Stimulated activated CD8-positive, alpha-beta memory T cell treated with anti-CD3 and anti-CD28 coated beads, Interleukin-7, amount 100 ng/mL, for 48 hours (primary cell): ENCODE measurements at regions not wholly inside any gene's neighbourhood (a gene's known extent, or its start where the extent isn't known, plus 50 kb on each side); places are given as distances from the start of the nearest gene placed in this dataset.
"Not testable (repeated sequence)": the region's sequence is repeated elsewhere in the genome, so short reads cannot be mapped to it uniquely, and the experiment has no call there.

Experiments used
- DNase-seq, 2 donors: peaks; one replicate each; pipeline ENCODE4 v3.0.0-alpha.2; 2020; ENCODE audit warnings: low read depth in 1 of 2; ENCODE audit errors: extremely low read depth in 1 of 2

DNA sequence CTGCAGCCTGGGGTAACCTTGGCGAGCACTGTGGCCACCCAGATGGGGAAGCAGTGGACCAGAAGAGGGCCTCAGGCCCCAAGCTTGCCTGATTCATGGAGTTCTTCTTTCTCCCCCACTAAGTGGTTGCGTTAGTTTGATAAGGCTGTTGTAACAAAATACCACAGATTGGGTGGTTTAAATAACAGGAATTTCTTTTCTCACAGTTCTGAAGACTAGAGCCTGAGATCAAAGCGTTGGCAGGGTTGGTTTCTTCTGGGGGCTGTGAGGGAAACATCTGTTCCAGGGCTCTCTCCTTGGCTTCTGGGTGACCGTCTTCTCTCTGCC, 105.7 kb upstream of the GATB start:
- DNase-seq: no peak

GRCh38 chr4:151865744-151866591, 105.2 kb upstream of the GATB start:
- DNase-seq: no peak

DNA sequence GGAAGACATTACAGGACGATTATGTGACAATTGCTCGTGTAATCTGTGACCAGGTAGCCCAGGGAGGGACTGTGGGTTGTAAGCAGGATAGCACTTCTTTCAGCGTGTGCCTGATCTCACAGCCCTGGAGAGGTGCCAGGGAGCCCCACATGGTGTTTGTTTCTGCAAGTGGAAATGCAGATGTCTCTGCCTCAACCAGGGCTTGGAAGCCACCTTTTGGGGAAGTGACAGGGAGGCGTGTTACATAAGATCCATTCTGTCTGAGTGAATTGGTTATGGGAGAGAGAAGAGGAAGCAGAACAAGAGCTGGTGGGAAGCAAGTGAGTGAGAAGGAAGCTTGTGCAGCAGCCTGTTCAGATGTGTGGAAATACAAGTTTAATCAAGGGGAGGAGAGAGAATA, 104.5 kb upstream of the GATB start:
- DNase-seq: no peak

- DNase-seq: no peak
Measured at GRCh38 chr4:151864068-151864467, 103.3 kb upstream of the GATB start.

- DNase-seq: no peak
Measured at GRCh38 chr4:151862766-151863165, 102.0 kb upstream of the GATB start.

GRCh38 chr4:151860561-151861093, 99.8 kb upstream of the GATB start:
- no peak for DNase-seq

DNA sequence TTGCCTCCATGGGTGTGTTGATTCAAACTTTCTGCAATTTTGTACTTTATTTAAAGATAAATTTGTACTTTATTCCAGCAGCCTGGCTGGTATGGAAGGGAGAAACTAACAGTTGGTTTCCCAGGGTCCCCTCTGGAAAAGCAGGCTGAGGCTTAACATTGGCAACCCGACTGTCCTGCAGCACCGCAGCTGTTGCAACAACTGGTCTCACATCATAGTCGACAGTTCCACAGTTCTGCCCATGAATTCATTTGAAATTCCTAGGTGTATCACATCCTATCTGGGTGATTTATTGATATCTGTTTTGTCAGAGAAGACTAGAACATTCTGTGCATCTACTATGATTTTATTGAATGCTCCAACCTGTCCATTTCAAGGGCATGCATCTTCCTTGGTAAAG, 98.8 kb upstream of the GATB start:
- DNase-seq: no peak

GRCh38 chr4:151858356-151858755, 97.5 kb upstream of the GATB start:
- DNase-seq: no peak

DNA sequence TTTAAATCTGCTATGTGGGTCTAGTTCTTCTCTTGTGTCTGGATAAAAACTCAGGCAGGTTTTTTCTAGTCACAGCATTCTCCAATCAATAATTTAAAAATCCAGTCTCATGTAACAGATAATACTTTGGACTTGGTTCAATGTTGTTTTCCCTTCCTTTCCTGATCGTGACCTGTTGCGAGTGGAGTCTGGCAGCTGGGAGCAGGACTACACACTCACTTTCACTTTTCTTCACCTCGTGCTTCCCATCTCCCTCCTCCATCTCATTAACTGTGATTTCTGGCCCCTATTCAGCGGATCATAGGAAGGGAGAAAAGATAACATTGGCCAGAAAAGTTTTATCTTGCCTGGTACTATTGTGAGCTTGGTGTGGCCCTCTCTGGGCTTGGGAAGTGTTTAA, 96.6 kb upstream of the GATB start:
- DNase-seq: no peak

DNA sequence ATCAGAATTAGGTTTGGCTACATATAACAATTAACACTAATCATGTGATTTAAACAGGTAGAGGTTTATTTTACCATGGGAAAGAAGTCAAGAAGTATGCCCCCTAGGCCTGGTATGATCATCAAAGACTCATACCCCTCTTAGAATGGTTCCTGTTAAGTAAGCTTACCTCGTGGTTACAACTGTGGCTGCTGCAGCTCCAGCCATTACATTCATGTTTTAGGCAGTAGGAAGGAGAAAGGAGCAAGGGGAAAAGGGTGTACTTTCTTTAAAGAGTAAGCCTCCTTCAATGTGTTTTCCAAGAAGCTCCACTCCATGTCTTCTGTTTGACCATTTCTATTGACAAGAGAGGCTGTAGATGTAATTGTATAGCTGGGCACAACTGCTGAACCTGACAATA, 94.9 kb upstream of the GATB start:
- DNase-seq: no peak

DNA sequence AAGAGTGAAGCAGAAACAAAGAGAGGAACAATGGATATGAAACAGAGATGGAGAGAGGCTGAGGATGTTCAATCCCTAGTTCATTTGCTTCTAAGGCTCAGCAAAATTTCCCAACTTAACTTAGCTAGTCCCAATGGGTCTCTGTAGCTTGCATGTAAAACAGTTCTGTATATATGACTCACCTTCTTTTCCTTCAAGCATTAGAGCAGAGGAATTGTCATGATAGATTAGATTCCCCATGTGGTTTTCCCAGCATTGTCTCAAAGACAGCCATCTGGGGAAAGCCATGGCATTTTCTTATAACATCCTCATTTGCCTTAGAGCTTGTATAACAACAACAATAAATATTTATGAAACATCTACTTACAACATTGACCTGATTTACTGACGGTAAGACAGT, 93.9 kb upstream of the GATB start:
- no peak for DNase-seq

- DNase-seq: no peak
Measured at GRCh38 chr4:151853034-151853433, 92.2 kb upstream of the GATB start.

- DNase-seq: no peak
Measured at GRCh38 chr4:151852202-151852601, 91.4 kb upstream of the GATB start.

DNA sequence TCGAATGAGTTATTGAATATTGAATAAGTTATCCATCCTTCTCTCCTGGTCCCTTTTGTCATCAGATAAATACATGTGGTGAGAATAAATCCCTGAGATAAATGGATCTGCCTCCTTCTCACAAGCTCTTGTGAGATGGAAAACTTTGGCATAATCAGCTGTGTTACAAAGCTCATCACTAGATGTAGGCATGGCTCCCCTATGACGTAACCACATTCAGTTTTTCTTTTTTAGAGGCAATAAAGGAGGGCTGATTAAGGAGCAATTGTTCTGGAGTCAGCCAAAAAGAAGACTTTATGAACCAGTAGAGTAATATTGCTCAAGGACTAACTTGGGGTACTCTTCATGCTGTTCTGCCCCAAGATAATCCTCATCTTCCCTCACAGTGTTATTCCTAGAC, 90.5 kb upstream of the GATB start:
- DNase-seq: no peak

GRCh38 chr4:151850791-151851213, 90.0 kb upstream of the GATB start:
- no peak for DNase-seq

DNA sequence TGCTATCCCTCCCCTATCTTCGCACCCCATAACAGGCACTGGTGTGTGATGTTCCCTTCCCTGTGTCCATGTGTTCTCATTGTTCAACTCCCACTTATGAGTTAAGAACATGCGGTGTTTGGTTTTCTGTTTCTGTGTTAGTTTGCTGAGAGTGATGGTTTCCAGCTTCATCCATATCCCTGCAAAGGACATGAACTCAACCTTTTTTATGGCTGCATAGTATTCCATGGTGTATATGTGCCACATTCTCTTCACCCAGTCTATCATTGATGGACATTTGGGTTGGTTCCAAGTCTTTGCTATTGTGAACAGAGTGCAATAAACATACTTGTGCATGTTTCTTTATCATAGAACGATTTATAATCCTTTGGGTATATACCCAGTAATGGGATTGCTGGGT, 84.7 kb upstream of the GATB start:
- not testable (repeated sequence) for DNase-seq

- DNase-seq: no peak
Measured at GRCh38 chr4:151842430-151843079, 81.7 kb upstream of the GATB start.

DNA sequence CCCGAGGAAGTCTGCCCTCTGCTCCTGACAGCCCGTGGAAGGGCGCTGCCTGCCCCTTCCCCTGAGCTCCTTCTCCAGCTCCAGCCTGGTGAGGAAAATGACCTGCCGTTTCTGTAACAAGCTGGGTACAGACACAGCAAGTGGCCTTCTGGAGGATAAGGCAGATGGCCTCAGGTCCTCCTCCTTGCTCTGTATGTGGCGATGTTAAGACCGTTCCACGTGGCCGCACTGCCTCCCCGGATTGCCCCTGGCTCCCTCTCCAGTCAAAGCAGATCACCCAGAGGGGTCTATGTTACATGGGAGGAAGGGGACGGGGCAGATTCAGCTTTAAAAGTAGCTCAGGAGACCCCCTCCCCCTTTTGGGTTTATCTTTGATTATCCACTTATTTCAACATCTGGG, 80.3 kb upstream of the GATB start:
- DNase-seq: no peak

DNA sequence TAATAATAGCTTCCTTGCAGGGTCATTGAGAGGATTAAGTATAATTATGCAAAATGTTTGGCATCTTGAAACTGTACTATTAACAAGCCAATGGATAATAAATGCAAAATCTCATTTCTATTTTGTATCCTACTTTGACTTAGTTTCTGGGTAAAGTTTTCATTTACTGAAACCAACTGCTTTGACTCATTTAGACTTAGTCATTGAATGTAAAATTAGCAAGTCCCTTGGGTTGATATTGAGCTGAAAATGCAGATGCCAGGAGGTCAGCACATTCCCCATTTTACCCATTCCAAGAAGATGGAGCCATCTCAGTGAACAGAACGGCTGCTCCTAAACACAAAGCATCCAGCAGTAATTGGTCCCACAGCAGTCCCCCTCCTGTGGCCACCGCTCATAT, 74.7 kb upstream of the GATB start:
- DNase-seq: no peak

DNA sequence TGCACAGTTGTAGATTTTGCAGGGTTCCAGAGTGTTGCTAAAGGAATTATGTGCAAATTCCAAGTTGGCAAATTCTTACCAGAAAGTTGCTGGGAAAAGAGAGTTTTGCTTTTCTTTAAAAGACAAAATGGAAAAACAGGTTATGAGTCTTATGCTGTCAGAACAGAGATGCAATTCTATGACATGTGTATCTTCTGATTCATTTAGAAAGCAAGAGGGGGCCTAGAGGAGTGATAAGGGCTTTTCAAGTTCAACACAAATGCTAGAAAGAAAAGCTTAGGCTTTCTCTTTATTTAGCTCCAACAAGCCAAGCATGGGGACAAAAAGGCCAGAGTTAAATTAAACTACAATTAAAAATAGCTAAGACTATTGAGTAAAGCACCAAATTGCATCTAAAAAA, 72.4 kb upstream of the GATB start:
- DNase-seq: no peak

DNA sequence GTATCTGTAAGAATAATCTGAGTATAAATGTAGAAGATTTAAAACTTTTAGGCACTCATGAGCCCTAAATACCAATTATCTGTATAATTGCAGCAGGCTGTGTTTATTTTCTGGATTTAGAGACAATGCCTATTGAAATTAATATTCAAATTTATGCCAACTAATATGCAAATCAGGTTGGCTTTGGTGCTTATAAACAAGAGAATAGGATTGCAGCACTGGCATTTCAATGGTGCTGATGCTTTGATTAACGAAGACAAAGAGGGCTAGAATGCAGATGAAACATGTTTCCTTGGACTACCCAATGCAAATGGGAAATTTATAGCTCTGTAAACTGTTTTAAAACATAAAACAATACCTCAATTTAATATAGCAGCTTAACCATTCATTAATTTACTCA, 70.7 kb upstream of the GATB start:
- no peak for DNase-seq

DNA sequence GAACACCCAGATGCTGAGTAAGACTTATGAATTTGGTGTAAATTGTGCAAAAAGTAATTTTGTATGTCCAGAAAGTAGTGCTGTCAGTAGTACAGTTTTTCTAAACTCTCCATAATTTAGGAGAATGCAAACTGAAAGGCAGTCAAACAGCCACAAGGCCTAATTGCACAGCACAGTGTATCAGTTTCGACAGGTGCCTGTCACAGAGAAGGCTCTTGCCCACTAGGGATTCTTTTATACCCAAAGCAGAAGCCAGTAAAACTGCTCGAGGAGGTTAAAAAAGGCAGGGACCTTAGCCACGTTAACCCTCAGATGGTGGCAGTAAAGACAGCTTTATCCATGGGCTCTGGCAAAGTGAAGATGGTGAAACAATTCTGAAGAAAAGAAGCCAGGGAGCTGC, 69.4 kb upstream of the GATB start:
- no peak for DNase-seq
